Fibroblast of pulmonary artery (primary cell): ENCODE measurements at regions not wholly inside any gene's neighbourhood (a gene's known extent, or its start where the extent isn't known, plus 50 kb on each side); places are given as distances from the start of the nearest gene placed in this dataset.

ENCODE experiments used
- DNase-seq: peaks from one replicate; pipeline ENCODE4 v3.0.0-alpha.2; 2010; ENCODE audit warnings: low read depth
- H3K4me3 ChIP-seq: replicated peaks from 2 replicates; pipeline ENCODE4 v1.5.1; 2011; ENCODE audit warnings: low read depth, mild to moderate bottlenecking, control low read depth, low read length, moderate library complexity
- TF ChIP-seq, protein P1 (sequence below): IDR thresholded peaks from 2 replicates; pipeline ENCODE4 v1.5.1; 2011; ENCODE audit warnings: mild to moderate bottlenecking, control low read depth, low read length, inconsistent platforms; ENCODE audit errors: missing control alignments

DNA sequence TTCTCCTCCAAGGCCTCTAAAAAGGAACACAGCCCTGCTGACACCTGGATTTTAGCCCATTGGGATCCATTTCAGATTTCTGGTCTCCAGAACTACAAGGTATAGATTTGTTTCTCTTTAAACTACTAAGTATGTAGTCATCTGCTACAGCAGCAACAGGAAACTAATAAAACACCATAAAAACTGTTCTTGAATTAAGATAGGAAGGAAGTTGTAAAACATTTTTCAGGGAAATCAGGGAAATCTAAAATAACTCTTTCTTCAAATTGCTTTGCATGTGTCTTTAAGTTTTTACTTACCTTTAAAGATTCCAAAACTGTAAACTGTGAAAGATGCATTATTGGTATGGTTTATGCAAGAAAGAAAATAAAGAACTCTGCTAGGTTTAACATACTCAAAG lies 407.0 kb upstream of the TOM1L1 start:
- H3K4me3 ChIP-seq = no peak overlapping the region
- no peak for DNase-seq
- TF ChIP-seq, protein P1, sequence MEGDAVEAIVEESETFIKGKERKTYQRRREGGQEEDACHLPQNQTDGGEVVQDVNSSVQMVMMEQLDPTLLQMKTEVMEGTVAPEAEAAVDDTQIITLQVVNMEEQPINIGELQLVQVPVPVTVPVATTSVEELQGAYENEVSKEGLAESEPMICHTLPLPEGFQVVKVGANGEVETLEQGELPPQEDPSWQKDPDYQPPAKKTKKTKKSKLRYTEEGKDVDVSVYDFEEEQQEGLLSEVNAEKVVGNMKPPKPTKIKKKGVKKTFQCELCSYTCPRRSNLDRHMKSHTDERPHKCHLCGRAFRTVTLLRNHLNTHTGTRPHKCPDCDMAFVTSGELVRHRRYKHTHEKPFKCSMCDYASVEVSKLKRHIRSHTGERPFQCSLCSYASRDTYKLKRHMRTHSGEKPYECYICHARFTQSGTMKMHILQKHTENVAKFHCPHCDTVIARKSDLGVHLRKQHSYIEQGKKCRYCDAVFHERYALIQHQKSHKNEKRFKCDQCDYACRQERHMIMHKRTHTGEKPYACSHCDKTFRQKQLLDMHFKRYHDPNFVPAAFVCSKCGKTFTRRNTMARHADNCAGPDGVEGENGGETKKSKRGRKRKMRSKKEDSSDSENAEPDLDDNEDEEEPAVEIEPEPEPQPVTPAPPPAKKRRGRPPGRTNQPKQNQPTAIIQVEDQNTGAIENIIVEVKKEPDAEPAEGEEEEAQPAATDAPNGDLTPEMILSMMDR = no peak

DNA sequence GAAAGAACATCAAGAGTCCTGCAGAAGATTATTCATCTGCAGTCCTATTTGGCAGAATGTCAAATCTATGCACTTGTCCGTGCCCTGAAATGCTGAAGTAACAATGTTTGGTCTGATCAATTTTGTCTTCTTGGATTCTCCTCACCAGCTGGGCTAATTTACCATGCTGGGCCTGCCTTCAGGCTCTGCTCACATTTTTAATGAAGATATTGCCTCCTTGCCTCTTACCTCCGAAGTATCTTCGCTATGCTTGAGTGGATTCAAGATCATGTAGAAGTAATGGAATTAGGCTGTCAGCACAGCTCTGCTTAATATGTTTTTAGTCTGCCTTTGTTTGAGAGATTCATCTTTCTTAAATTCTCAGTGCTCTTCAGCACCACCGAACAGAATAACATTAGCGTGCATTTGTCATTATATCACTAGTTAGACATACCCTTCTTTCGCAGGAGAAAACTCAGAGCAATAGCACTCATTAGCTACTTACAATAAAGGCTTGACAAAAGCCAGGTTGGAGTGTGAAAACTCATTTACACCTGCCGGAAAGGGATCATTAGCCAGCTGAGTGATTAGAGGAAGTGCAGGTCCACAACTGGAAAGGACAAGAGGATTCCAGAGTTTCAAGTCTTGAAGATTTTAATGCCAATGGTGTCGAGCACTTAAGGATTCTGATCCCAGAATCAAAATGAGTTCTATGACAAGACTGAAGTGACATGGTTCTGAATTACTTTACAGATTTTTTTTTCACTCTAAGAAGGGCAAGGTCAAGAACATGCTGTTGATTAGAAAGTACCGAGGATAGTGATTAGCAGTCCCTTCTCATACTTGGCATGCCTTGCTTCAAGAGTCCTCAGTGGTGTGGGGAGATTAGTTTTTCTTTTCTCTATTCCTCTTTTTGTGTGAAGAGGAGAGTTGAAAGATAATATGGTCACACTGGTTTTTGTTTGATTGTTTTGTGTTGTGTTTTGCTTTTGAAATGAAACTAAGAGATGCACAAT lies 405.6 kb upstream of the TOM1L1 start:
- TF ChIP-seq, protein P1 = no peak
- no peak for DNase-seq
- no peak overlapping the region for H3K4me3 ChIP-seq

DNA sequence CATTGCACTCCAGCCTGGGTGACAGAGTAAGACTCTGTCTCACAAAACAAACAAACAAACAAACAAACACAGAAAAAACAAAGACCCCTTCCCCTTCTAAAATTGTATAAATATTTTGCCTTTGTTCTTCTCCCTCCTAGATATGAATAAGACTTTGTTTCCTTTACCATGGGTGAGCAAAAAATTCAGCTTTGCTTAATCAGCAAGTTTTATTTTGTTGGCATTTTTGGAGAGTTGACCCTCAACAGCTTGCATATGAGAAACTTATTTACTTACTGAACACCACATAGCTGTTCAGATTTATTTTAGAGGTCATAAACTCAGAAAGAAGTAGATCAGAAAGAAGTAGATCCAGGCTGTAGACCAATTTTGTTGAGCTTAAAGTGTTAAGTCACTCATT lies 395.2 kb upstream of the TOM1L1 start:
- TF ChIP-seq, protein P1 = no peak
- DNase-seq = no peak
- no peak overlapping the region for H3K4me3 ChIP-seq

DNA sequence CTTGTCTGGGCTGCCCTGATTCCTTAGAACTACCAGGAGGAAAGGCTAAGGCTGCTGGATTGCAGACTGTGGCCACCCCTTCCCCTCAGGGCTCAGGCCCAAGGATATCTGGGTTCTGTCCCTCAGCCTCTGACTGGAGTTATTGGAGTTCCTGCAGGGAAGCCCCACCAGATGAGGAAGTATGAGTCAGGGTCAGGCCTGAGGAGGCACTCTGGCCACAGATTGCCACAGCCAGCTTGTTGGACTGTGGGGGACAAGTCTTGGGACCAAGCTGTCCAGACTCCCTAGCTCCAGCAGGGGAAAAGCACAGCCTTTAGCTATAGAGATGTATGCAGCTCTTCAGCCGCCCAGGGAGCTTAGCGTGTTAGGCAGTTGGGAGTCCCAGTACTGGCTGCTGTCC lies 381.9 kb upstream of the TOM1L1 start:
- DNase-seq = no peak
- TF ChIP-seq, protein P1 = no peak

DNA sequence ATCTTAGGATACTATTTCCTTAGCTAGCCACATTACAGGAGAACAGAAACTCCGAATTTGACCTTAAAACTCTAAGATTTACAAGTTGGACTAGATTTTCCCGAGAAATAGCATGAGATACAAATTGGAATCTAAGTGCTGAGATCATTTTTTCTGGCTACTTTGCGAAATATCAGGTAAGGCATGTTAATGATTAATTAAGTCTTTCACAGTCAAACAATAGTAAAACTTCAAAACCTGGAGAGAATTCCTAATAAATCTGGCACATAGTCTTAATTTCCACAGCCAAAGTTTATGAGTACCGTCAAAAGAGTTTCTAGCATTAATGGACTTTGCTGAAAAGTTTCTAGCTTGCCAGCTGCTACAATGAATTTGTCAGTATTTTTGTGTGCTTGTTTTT lies 379.5 kb upstream of the TOM1L1 start:
- no peak for DNase-seq
- H3K4me3 ChIP-seq = no peak overlapping the region
- TF ChIP-seq, protein P1 = no peak

More for the DNA sequence above, 381.9 kb upstream of the TOM1L1 start:
- H3K4me3 ChIP-seq = no peak overlapping the region

DNA sequence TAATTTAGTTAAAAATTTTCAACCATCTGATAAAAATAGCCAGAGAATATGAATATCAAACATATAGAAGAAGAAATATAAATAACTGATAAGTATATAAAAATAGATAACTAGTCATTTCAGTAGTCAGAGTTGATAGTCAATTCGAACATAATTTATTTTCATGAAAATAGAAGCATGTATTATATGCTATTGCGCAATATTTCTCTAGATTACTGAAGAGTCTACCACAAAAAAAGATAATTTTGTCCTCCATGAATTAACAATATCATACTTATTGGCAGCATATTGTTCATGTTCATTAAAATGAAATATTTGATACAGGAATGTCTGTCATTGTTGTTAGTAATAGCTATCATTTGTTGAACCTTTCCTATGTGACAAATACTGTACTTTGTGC lies 376.2 kb upstream of the TOM1L1 start:
- TF ChIP-seq, protein P1 = no peak
- no peak for DNase-seq
- no peak overlapping the region for H3K4me3 ChIP-seq
